HCT116 (cell line): ENCODE measurements at regions not wholly inside any gene's neighbourhood (a gene's known extent, or its start where the extent isn't known, plus 50 kb on each side); places are given as distances from the start of the nearest gene placed in this dataset.

Experiments used
- ATAC-seq: fragments of 200-7000 bp; cut with Tn5 transposase; 2 replicates; pipeline ENCODE4 v1.9.1; 2020; ENCODE audit warnings: mild to moderate bottlenecking, moderate library complexity
- BruUV-seq: library from RNA; stranded (reverse); fragments of 400-500 nt; replicated peaks from 2 replicates; lab custom pipeline; 2021; lab: Mats Ljungman, UMichigan
- CTCF ChIA-PET: fragments of 300-600 bp; sonication (Branson Sonifier 250); formaldehyde crosslinking; loops from one replicate; lab custom pipeline; 2021; ENCODE audit warnings: antibody characterized with exemption; lab: Charles Lee
- POLR2A ChIA-PET: fragments of 300-600, 350-600 bp; sonication (Branson Sonifier 250); formaldehyde crosslinking; loops from one replicate; lab custom pipeline; 2021; ENCODE audit warnings: antibody characterized with exemption; lab: Charles Lee
- RAD21 ChIA-PET, 2 experiments: fragments of 300-600 bp; sonication (Branson Sonifier 250); formaldehyde crosslinking; loops; one replicate each; lab custom pipeline; 2023; ENCODE audit warnings: low total read pairs in 2 of 2; ENCODE audit not compliant: uncharacterized antibody in 2 of 2, unreplicated experiment in 2 of 2, low non-redundant PET in 1 of 2; lab: Charles Lee
- DNase-seq: peaks from one replicate; pipeline ENCODE4 v3.0.0-alpha.2; 2010; ENCODE audit warnings: low read depth, low spot score
- H2AFZ ChIP-seq: fragments of 200-600 bp; shearing (Covaris generic), sonication (generic); 2 replicates; pipeline ENCODE4 v1.6.1; 2017; ENCODE audit warnings: low read depth, mixed run types, mixed read lengths, antibody characterized with exemption, low read length; ENCODE audit not compliant: poor library complexity, severe bottlenecking
- H3K27ac ChIP-seq: 2 replicates; pipeline ENCODE4 v1.5.1; 2012; ENCODE audit warnings: low read depth, low read length
- H3K27me3 ChIP-seq: fragments of 200-600 bp; sonication (generic); 2 replicates; pipeline ENCODE4 v1.6.1; 2016; ENCODE audit warnings: mixed run types, low read length, mixed read lengths; ENCODE audit not compliant: insufficient read depth
- H3K36me3 ChIP-seq, 2 experiments: fragments of 200-500 bp in 1 of 2; fragments of 200-600 bp in 1 of 2; sonication (Bioruptor generic) in 1 of 2; sonication (generic) in 1 of 2; 2 replicates each; pipeline versions ENCODE4 v1.5.1 to v1.6.1; 2014 to 2016; ENCODE audit warnings: low read length in 2 of 2, inconsistent platforms in 1 of 2, mixed read lengths in 1 of 2, mixed run types in 1 of 2; ENCODE audit not compliant: insufficient read depth in 2 of 2, control insufficient read depth in 1 of 2
- H3K4me1 ChIP-seq, 2 experiments: fragments of 200-600 bp in 1 of 2; sonication (generic) in 1 of 2; 2 replicates each; pipeline versions ENCODE4 v1.5.1 to v1.6.1; 2012 to 2017; ENCODE audit warnings: low read length in 2 of 2, inconsistent platforms in 1 of 2, mild to moderate bottlenecking in 1 of 2, mixed read lengths in 1 of 2, mixed run types in 1 of 2, moderate library complexity in 1 of 2; ENCODE audit not compliant: insufficient read depth in 2 of 2, control insufficient read depth in 1 of 2
- H3K4me2 ChIP-seq: fragments of 200-600 bp; sonication (generic); 2 replicates; pipeline ENCODE4 v1.6.1; 2017; ENCODE audit warnings: mixed run types, low read length, mixed read lengths
- H3K4me3 ChIP-seq, 2 experiments: fragments of 200-600 bp in 1 of 2; sonication (generic) in 1 of 2; replicated peaks in 1 of 2; 2 replicates each; pipeline ENCODE4 v1.5.1; 2011 to 2016; ENCODE audit warnings: low read length in 2 of 2, control low read depth in 1 of 2, low read depth in 1 of 2, mild to moderate bottlenecking in 1 of 2, mixed read lengths in 1 of 2, mixed run types in 1 of 2
- H3K79me2 ChIP-seq: fragments of 200-600 bp; sonication (generic); 2 replicates; pipeline ENCODE4 v1.6.1; 2017; ENCODE audit warnings: mild to moderate bottlenecking, mixed run types, low read length, moderate library complexity, mixed read lengths; ENCODE audit not compliant: insufficient read depth
- H3K9ac ChIP-seq: fragments of 200-600 bp; sonication (generic); 2 replicates; pipeline ENCODE4 v1.6.1; 2016; ENCODE audit warnings: low read length, mixed read lengths
- H3K9me2 ChIP-seq: fragments of 200-600 bp; sonication (generic), shearing (Covaris generic); 2 replicates; pipeline ENCODE4 v1.6.1; 2017; ENCODE audit warnings: mixed run types, mild to moderate bottlenecking, moderate library complexity; ENCODE audit not compliant: insufficient read depth
- H3K9me3 ChIP-seq, 2 experiments: fragments of 200-500 bp in 1 of 2; fragments of 200-600 bp in 1 of 2; sonication (Bioruptor generic) in 1 of 2; sonication (generic) in 1 of 2; 2 replicates each; pipeline ENCODE4 v1.6.1; 2014 to 2017; ENCODE audit warnings: low read length in 2 of 2, mixed read lengths in 2 of 2, inconsistent platforms in 1 of 2, low read depth in 1 of 2, mild to moderate bottlenecking in 1 of 2, mixed run types in 1 of 2, moderate library complexity in 1 of 2; ENCODE audit not compliant: control insufficient read depth in 1 of 2, insufficient read depth in 1 of 2
- H4K20me1 ChIP-seq: fragments of 200-600 bp; sonication (generic), shearing (Covaris generic); 2 replicates; pipeline ENCODE4 v1.6.1; 2017; ENCODE audit warnings: mixed run types, mild to moderate bottlenecking, moderate library complexity; ENCODE audit not compliant: insufficient read depth
- EZH2 ChIP-seq: fragments of 200-600 bp; sonication (generic); IDR thresholded peaks from 2 replicates; pipeline ENCODE4 v1.6.1; 2017; ENCODE audit warnings: antibody characterized with exemption, mixed run types
- MAX ChIP-seq: IDR thresholded peaks from 2 replicates; pipeline ENCODE4 v1.6.1; 2012
- TCF7L2 ChIP-seq: IDR thresholded peaks from 2 replicates; pipeline ENCODE4 v1.7.0; 2011; ENCODE audit warnings: borderline replicate concordance, inconsistent platforms; ENCODE audit not compliant: insufficient read depth, insufficient read length; ENCODE audit errors: extremely low read depth
- intact Hi-C: fragments of 100-400 bp; cut with micrococcal nuclease; formaldehyde crosslinking; loops from 2 replicates; pipeline ENCODE4 v1.10.0; 2022

GRCh38 chr7:152969335-152969734 lies 209.8 kb downstream of the ACTR3B start:
- ChIA-PET POLR2A (no interaction called here), CTCF (no interaction called here), RAD21 (no interaction called here)
- H3K79me2 ChIP-seq = no peaks in the 10 kb centered on the region
- no peaks in the 10 kb centered on the region for H3K4me1 ChIP-seq
- ATAC-seq (no peak), DNase-seq (no peak)
- H3K27ac ChIP-seq = no peak overlapping the region
- intact Hi-C loops = no loop called here
- no peaks in the 10 kb centered on the region for H3K9me3 ChIP-seq
- no peaks in the 10 kb centered on the region for H3K9me2 ChIP-seq
- no peak overlapping the region for H3K9ac ChIP-seq
- H3K4me2 ChIP-seq = no peak overlapping the region
- TF ChIP-seq EZH2 (no peak), TCF7L2 (no peak)
- no peak overlapping the region for H2AFZ ChIP-seq
- 0 out of 2 replicates have a peak, but pooled peaks cover 4% of the 10 kb centered on the region for H3K27me3 ChIP-seq
- no peaks in the 10 kb centered on the region for H4K20me1 ChIP-seq
- H3K4me3 ChIP-seq = no peak overlapping the region
- no TSS peak for BruUV-seq
- no peaks in the 10 kb centered on the region for H3K36me3 ChIP-seq

GRCh38 chr7:152969839-152970238 lies 210.3 kb downstream of the ACTR3B start:
- RAD21 ChIA-PET = no interaction called here
- Histone ChIP-seq H3K79me2 (no peaks in the 10 kb centered on the region), H3K9me3 (no peaks in the 10 kb centered on the region), H3K27me3 (0 out of 2 replicates have a peak, but pooled peaks cover 8% of the 10 kb centered on the region), H3K9ac (no peak overlapping the region), H3K4me1 (no peaks in the 10 kb centered on the region), H3K9me2 (no peaks in the 10 kb centered on the region), H3K4me2 (no peak overlapping the region), H3K27ac (no peak overlapping the region), H3K36me3 (no peaks in the 10 kb centered on the region), H3K4me3 (no peak overlapping the region), H4K20me1 (no peaks in the 10 kb centered on the region), H2AFZ (no peak overlapping the region)
- DNase-seq = no peak
- no TSS peak for BruUV-seq
- ATAC-seq = no peak
- POLR2A ChIA-PET = no interaction called here
- intact Hi-C loops = no loop called here
- CTCF ChIA-PET = no interaction called here
- no peak for TF ChIP-seq MAX
